Urothelium cell line (cell line): ENCODE measurements at regions not wholly inside any gene's neighbourhood (a gene's known extent, or its start where the extent isn't known, plus 50 kb on each side); places are given as distances from the start of the nearest gene placed in this dataset.

ENCODE experiments used
- DNase-seq: peaks from one replicate; pipeline ENCODE4 v3.0.0; 2011; ENCODE audit warnings: low spot score, mixed read lengths
- FAIRE-seq: peaks from 2 replicates; lab custom pipeline; 2011; peaks lifted over from hg19 to GRCh38; lab: Jason Lieb, UNC

- no peak for FAIRE-seq
- DNase-seq = no peak
These were observed 154.7 kb upstream of the SGK1 start for GRCh38 chr6:134472661-134473060.

- no peak for DNase-seq
- FAIRE-seq = no peak
These were observed 154.1 kb upstream of the SGK1 start for GRCh38 chr6:134472046-134472445.

GRCh38 chr6:134470457-134470975 is 152.6 kb upstream of the SGK1 start:
- DNase-seq (no peak), FAIRE-seq (no peak)

GRCh38 chr6:134469702-134470456 is 152.0 kb upstream of the SGK1 start:
- no peak for FAIRE-seq
- no peak for DNase-seq

- FAIRE-seq (peak; percentile 44), DNase-seq (no peak)
These were observed 150.7 kb upstream of the SGK1 start for GRCh38 chr6:134468633-134469032.

GRCh38 chr6:134467620-134468019 is 149.7 kb upstream of the SGK1 start:
- FAIRE-seq (no peak), DNase-seq (no peak)

GRCh38 chr6:134466771-134467525 is 149.0 kb upstream of the SGK1 start:
- DNase-seq (no peak), FAIRE-seq (no peak)

- FAIRE-seq (no peak), DNase-seq (peak; percentile 84)
These were observed 146.9 kb upstream of the SGK1 start for GRCh38 chr6:134464690-134465411.

GRCh38 chr6:134458857-134459657 is 141.1 kb upstream of the SGK1 start:
- DNase-seq = no peak
- no peak for FAIRE-seq

- FAIRE-seq = no peak
- no peak for DNase-seq
These were observed 140.0 kb upstream of the SGK1 start for GRCh38 chr6:134457941-134458340.

GRCh38 chr6:134456226-134456625 is 138.3 kb upstream of the SGK1 start:
- DNase-seq (no peak), FAIRE-seq (no peak)

- no peak for DNase-seq
- FAIRE-seq = no peak
These were observed 137.4 kb upstream of the SGK1 start for GRCh38 chr6:134455319-134455718.

GRCh38 chr6:134454794-134455193 is 136.9 kb upstream of the SGK1 start:
- FAIRE-seq (no peak), DNase-seq (no peak)

- no peak for DNase-seq
- no peak for FAIRE-seq
These were observed 136.0 kb upstream of the SGK1 start for GRCh38 chr6:134453792-134454510.

GRCh38 chr6:134452906-134453305 is 135.0 kb upstream of the SGK1 start:
- no peak for FAIRE-seq
- DNase-seq = no peak

- FAIRE-seq (no peak), DNase-seq (no peak)
These were observed 133.6 kb upstream of the SGK1 start for GRCh38 chr6:134451529-134451928.

GRCh38 chr6:134449781-134450180 is 131.9 kb upstream of the SGK1 start:
- no peak for DNase-seq
- FAIRE-seq = no peak

GRCh38 chr6:134449004-134449403 is 131.1 kb upstream of the SGK1 start:
- FAIRE-seq = no peak

GRCh38 chr6:134447883-134448387 is 130.0 kb upstream of the SGK1 start:
- FAIRE-seq = no peak
- no peak for DNase-seq

More at GRCh38 chr6:134449004-134449403, 131.1 kb upstream of the SGK1 start:
- no peak for DNase-seq

- no peak for FAIRE-seq
- DNase-seq = no peak
These were observed 129.5 kb upstream of the SGK1 start for GRCh38 chr6:134447423-134447822.
